GM12892 (cell line): ENCODE measurements at regions not wholly inside any gene's neighbourhood (a gene's known extent, or its start where the extent isn't known, plus 50 kb on each side); places are given as distances from the start of the nearest gene placed in this dataset.

Source experiments
- POLR2AphosphoS5 ChIP-seq: IDR thresholded peaks from 2 replicates; pipeline ENCODE4 v1.6.1; 2011; ENCODE audit warnings: low read depth, low read length, control low read depth
- TAF1 ChIP-seq: IDR thresholded peaks from 2 replicates; pipeline ENCODE4 v1.6.1; 2011; ENCODE audit warnings: low read depth, mild to moderate bottlenecking, control low read depth, low read length, borderline replicate concordance

GRCh38 chr3:30123755-30124154 is 482.6 kb upstream of the TGFBR2 start:
- TF ChIP-seq POLR2AphosphoS5 (no peak), TAF1 (no peak)
